ENCODE measurements at regions not wholly inside any gene's neighbourhood (a gene's known extent, or its start where the extent isn't known, plus 50 kb on each side); places are given as distances from the start of the nearest gene placed in this dataset.

- Histone ChIP-seq H3K4me1 (no peaks in the 10 kb centered on the region), H3K27ac (no peak overlapping the region), H3K27me3 (no peaks in the 10 kb centered on the region), H3K9me3 (no peaks in the 10 kb centered on the region), H3K36me3 (no peaks in the 10 kb centered on the region), H3K4me3 (replicated peaks in 1 of 3) (no peak overlapping the region)
- WGBS, 2 donors, result 50 to 86% methylated on average over 1 of the region's 1 CpG
- DNase-seq, result no peak
- no peak for TF ChIP-seq POLR2A (IDR thresholded peaks at IDR 0.05)
- TF ChIP-seq CTCF (IDR thresholded peaks at IDR 0.05), result no peak
- intact Hi-C loops (cut with DNase I), result no loop called here
Measured at GRCh38 chr12:47602325-47602724, 103.5 kb downstream of the RPAP3 start.

- no peak for DNase-seq
- no peak overlapping the region for H3K4me3 ChIP-seq (replicated peaks in 1 of 3)
- intact Hi-C loops (cut with DNase I), result no loop called here
Measured at GRCh38 chr12:47601071-47601470, 104.8 kb downstream of the RPAP3 start.

GRCh38 chr12:47591795-47592194 is 114.0 kb downstream of the RPAP3 start:
- TF ChIP-seq CTCF (IDR thresholded peaks at IDR 0.05) (no peak), POLR2A (IDR thresholded peaks at IDR 0.05) (no peak)
- H3K27ac ChIP-seq, result no peak overlapping the region
- no peak for DNase-seq
- no peaks in the 10 kb centered on the region for H3K27me3 ChIP-seq
- peaks cover 0 to 6% of the 10 kb centered on the region in 2 donors for H3K4me1 ChIP-seq
- no peaks in the 10 kb centered on the region for H3K9me3 ChIP-seq
- no peak overlapping the region for H3K4me3 ChIP-seq (replicated peaks in 1 of 3)
- intact Hi-C loops (cut with DNase I), result no loop called here
- 44 to 67% methylated on average over 4 of the region's 4 CpGs for WGBS, 2 donors
- H3K36me3 ChIP-seq, result no peaks in the 10 kb centered on the region

More at GRCh38 chr12:47601071-47601470, 104.8 kb downstream of the RPAP3 start:
- Histone ChIP-seq H3K27me3 (no peaks in the 10 kb centered on the region), H3K4me1 (no peaks in the 10 kb centered on the region), H3K36me3 (no peaks in the 10 kb centered on the region), H3K27ac (no peak overlapping the region), H3K9me3 (no peaks in the 10 kb centered on the region)
- TF ChIP-seq CTCF (IDR thresholded peaks at IDR 0.05) (no peak), POLR2A (IDR thresholded peaks at IDR 0.05) (no peak)

- DNase-seq, result no peak
- Histone ChIP-seq H3K36me3 (no peaks in the 10 kb centered on the region), H3K9me3 (no peaks in the 10 kb centered on the region), H3K27ac (no peak overlapping the region), H3K4me3 (replicated peaks in 1 of 3) (no peak overlapping the region), H3K27me3 (no peaks in the 10 kb centered on the region), H3K4me1 (peaks cover 0 to 6% of the 10 kb centered on the region in 2 donors)
- intact Hi-C loops (cut with DNase I), result no loop called here
- WGBS, 2 donors, result 40 to 42% methylated on average over 4 of the region's 4 CpGs
- TF ChIP-seq CTCF (IDR thresholded peaks at IDR 0.05) (no peak), POLR2A (IDR thresholded peaks at IDR 0.05) (no peak)
Measured at GRCh38 chr12:47591361-47591791, 114.5 kb downstream of the RPAP3 start.

- no peaks in the 10 kb centered on the region for H3K9me3 ChIP-seq
- no peaks in the 10 kb centered on the region for H3K36me3 ChIP-seq
- H3K4me1 ChIP-seq, result peaks cover 0 to 6% of the 10 kb centered on the region in 2 donors
- H3K27me3 ChIP-seq, result no peaks in the 10 kb centered on the region
- intact Hi-C loops (cut with DNase I), result no loop called here
- no peak overlapping the region for H3K27ac ChIP-seq
- TF ChIP-seq CTCF (IDR thresholded peaks at IDR 0.05), result no peak
- no peak for TF ChIP-seq POLR2A (IDR thresholded peaks at IDR 0.05)
- no peak overlapping the region for H3K4me3 ChIP-seq (replicated peaks in 1 of 3)
- WGBS, 2 donors, result 48 to 50% methylated on average over 3 of the region's 3 CpGs
- no peak for DNase-seq
Measured at GRCh38 chr12:47590771-47591360, 115.0 kb downstream of the RPAP3 start.
